UCSD-AML1 (cell line): ENCODE measurements at regions not wholly inside any gene's neighbourhood (a gene's known extent, or its start where the extent isn't known, plus 50 kb on each side); places are given as distances from the start of the nearest gene placed in this dataset.
"Not testable (repeated sequence)": the region's sequence is repeated elsewhere in the genome, so short reads cannot be mapped to it uniquely, and the experiment has no call there.

Experiments
- DNase-seq: peaks from one replicate; lab custom pipeline; 2025; ENCODE audit not compliant: unreplicated experiment; lab: John Stamatoyannopoulos, UW

- DNase-seq = no peak
These were observed 256.0 kb downstream of the AHR start for GRCh38 chr7:17554341-17555015.

GRCh38 chr7:17556247-17556956 is 257.9 kb downstream of the AHR start:
- DNase-seq = no peak

GRCh38 chr7:17557251-17557671 is 258.8 kb downstream of the AHR start:
- DNase-seq = no peak

GRCh38 chr7:17558135-17558534 is 259.7 kb downstream of the AHR start:
- DNase-seq = no peak

GRCh38 chr7:17558558-17559332 is 260.3 kb downstream of the AHR start:
- no peak for DNase-seq

GRCh38 chr7:17559388-17559787 is 260.9 kb downstream of the AHR start:
- DNase-seq = no peak

GRCh38 chr7:17560516-17560915 is 262.1 kb downstream of the AHR start:
- no peak for DNase-seq

- no peak for DNase-seq
These were observed 262.5 kb downstream of the AHR start for GRCh38 chr7:17560966-17561365.

GRCh38 chr7:17564678-17565212 is 266.3 kb downstream of the AHR start:
- DNase-seq = no peak

- DNase-seq = no peak
These were observed 281.7 kb downstream of the AHR start for GRCh38 chr7:17580141-17580540.

GRCh38 chr7:17580856-17581255 is 282.4 kb downstream of the AHR start:
- DNase-seq = no peak

- no peak for DNase-seq
These were observed 282.8 kb downstream of the AHR start for GRCh38 chr7:17581301-17581700.

- not testable (repeated sequence) for DNase-seq
These were observed 284.2 kb downstream of the AHR start for GRCh38 chr7:17582696-17583095.

GRCh38 chr7:17583786-17584185 is 285.3 kb downstream of the AHR start:
- no peak for DNase-seq

- no peak for DNase-seq
These were observed 286.4 kb downstream of the AHR start for GRCh38 chr7:17584822-17585221.

- DNase-seq = no peak
These were observed 288.3 kb downstream of the AHR start for GRCh38 chr7:17586711-17587110.

- no peak for DNase-seq
These were observed 290.3 kb downstream of the AHR start for GRCh38 chr7:17588730-17589129.

- no peak for DNase-seq
These were observed 291.2 kb downstream of the AHR start for GRCh38 chr7:17589671-17590070.

GRCh38 chr7:17590221-17590620 is 291.8 kb downstream of the AHR start:
- DNase-seq = no peak

GRCh38 chr7:17593819-17594419 is 295.5 kb downstream of the AHR start:
- no peak for DNase-seq

- DNase-seq = no peak
These were observed 297.1 kb downstream of the AHR start for GRCh38 chr7:17595546-17595945.
